ENCODE measurements at regions not wholly inside any gene's neighbourhood (a gene's known extent, or its start where the extent isn't known, plus 50 kb on each side); places are given as distances from the start of the nearest gene placed in this dataset.
"Not testable (repeated sequence)": the region's sequence is repeated elsewhere in the genome, so short reads cannot be mapped to it uniquely, and the experiment has no call there.

GRCh38 chr2:182595650-182596049 is 120.4 kb upstream of the DNAJC10 start:
- no peak for DNase-seq (ENCODE audit: low read depth)

- no peak for DNase-seq (ENCODE audit: low read depth)
Observed at GRCh38 chr2:182597570-182598295, 118.3 kb upstream of the DNAJC10 start.

- DNase-seq (ENCODE audit: low read depth), result no peak
Observed at GRCh38 chr2:182598626-182599025, 117.4 kb upstream of the DNAJC10 start.

GRCh38 chr2:182605166-182605565 is 110.9 kb upstream of the DNAJC10 start:
- DNase-seq (ENCODE audit: low read depth), result no peak

- no peak for DNase-seq (ENCODE audit: low read depth)
Observed at GRCh38 chr2:182606728-182607681, 109.1 kb upstream of the DNAJC10 start.

- no peak for DNase-seq (ENCODE audit: low read depth)
Observed at GRCh38 chr2:182608181-182608845, 107.7 kb upstream of the DNAJC10 start.

- DNase-seq (ENCODE audit: low read depth), result not testable (repeated sequence)
Observed at GRCh38 chr2:182609005-182609404, 107.1 kb upstream of the DNAJC10 start.

- no peak for DNase-seq (ENCODE audit: low read depth)
Observed at GRCh38 chr2:182610231-182610630, 105.8 kb upstream of the DNAJC10 start.

- DNase-seq (ENCODE audit: low read depth), result no peak
Observed at GRCh38 chr2:182611009-182611408, 105.0 kb upstream of the DNAJC10 start.

- DNase-seq (ENCODE audit: low read depth), result no peak
Observed at GRCh38 chr2:182615036-182615435, 101.0 kb upstream of the DNAJC10 start.

- peak; percentile 96 for DNase-seq (ENCODE audit: low read depth)
Observed at GRCh38 chr2:182616471-182617393, 99.3 kb upstream of the DNAJC10 start.

- no peak for DNase-seq (ENCODE audit: low read depth)
Observed at GRCh38 chr2:182618672-182619079, 97.4 kb upstream of the DNAJC10 start.

GRCh38 chr2:182619276-182619675 is 96.8 kb upstream of the DNAJC10 start:
- no peak for DNase-seq (ENCODE audit: low read depth)

- no peak for DNase-seq (ENCODE audit: low read depth)
Observed at GRCh38 chr2:182621191-182621590, 94.9 kb upstream of the DNAJC10 start.

- no peak for DNase-seq (ENCODE audit: low read depth)
Observed at GRCh38 chr2:182621810-182622209, 94.2 kb upstream of the DNAJC10 start.

- DNase-seq (ENCODE audit: low read depth), result no peak
Observed at GRCh38 chr2:182622231-182622630, 93.8 kb upstream of the DNAJC10 start.

- no peak for DNase-seq (ENCODE audit: low read depth)
Observed at GRCh38 chr2:182625814-182626213, 90.2 kb upstream of the DNAJC10 start.

- no peak for DNase-seq (ENCODE audit: low read depth)
Observed at GRCh38 chr2:182628916-182629315, 87.1 kb upstream of the DNAJC10 start.

GRCh38 chr2:182630207-182630606 is 85.8 kb upstream of the DNAJC10 start:
- no peak for DNase-seq (ENCODE audit: low read depth)

GRCh38 chr2:182631299-182631698 is 84.8 kb upstream of the DNAJC10 start:
- no peak for DNase-seq (ENCODE audit: low read depth)

GRCh38 chr2:182634386-182634785 is 81.7 kb upstream of the DNAJC10 start:
- no peak for DNase-seq (ENCODE audit: low read depth)
